Effector memory CD4-positive, alpha-beta T cell (primary cell): ENCODE measurements at regions not wholly inside any gene's neighbourhood (a gene's known extent, or its start where the extent isn't known, plus 50 kb on each side); places are given as distances from the start of the nearest gene placed in this dataset.

Experiments
- DNase-seq, 3 donors: peaks; one replicate each; pipeline ENCODE4 v3.0.0-alpha.2; 2020
- H3K27ac ChIP-seq: 2 replicates; pipeline ENCODE4 v1.7.0; 2013; ENCODE audit warnings: mild to moderate bottlenecking, low read length, moderate library complexity; ENCODE audit not compliant: insufficient read depth, poor library complexity, severe bottlenecking
- H3K27me3 ChIP-seq: replicated peaks from 2 replicates; pipeline ENCODE4 v1.7.0; 2013; ENCODE audit warnings: mild to moderate bottlenecking, low read length; ENCODE audit not compliant: insufficient read depth, control insufficient read depth, poor library complexity, severe bottlenecking
- H3K36me3 ChIP-seq: 2 replicates; pipeline ENCODE4 v1.7.0; 2013; ENCODE audit warnings: mild to moderate bottlenecking, low read length, moderate library complexity; ENCODE audit not compliant: control insufficient read depth, insufficient read depth
- H3K4me1 ChIP-seq: 2 replicates; pipeline ENCODE4 v1.7.0; 2013; ENCODE audit warnings: low read length, mild to moderate bottlenecking; ENCODE audit not compliant: control insufficient read depth, insufficient read depth, poor library complexity, severe bottlenecking
- H3K4me3 ChIP-seq: 2 replicates; pipeline ENCODE4 v1.7.0; 2013; ENCODE audit warnings: low read length, low read depth, mild to moderate bottlenecking; ENCODE audit not compliant: insufficient read depth, poor library complexity, severe bottlenecking
- H3K9me3 ChIP-seq: 2 replicates; pipeline ENCODE4 v1.7.0; 2013; ENCODE audit warnings: mild to moderate bottlenecking, low read length, moderate library complexity; ENCODE audit not compliant: control insufficient read depth

GRCh38 chr14:62626416-62626815, 418.8 kb downstream of the KCNH5 start:
- no peaks in the 10 kb centered on the region for H3K4me1 ChIP-seq
- peaks cover 5% of the 10 kb centered on the region for H3K9me3 ChIP-seq
- H3K36me3 ChIP-seq = no peaks in the 10 kb centered on the region
- no peak for DNase-seq
- no peak overlapping the region for H3K27ac ChIP-seq
- no peak overlapping the region for H3K4me3 ChIP-seq
- H3K27me3 ChIP-seq = no peaks in the 10 kb centered on the region

GRCh38 chr14:62629176-62629725, 416.0 kb downstream of the KCNH5 start:
- peaks cover 5% of the 10 kb centered on the region for H3K9me3 ChIP-seq
- H3K4me1 ChIP-seq = no peaks in the 10 kb centered on the region
- no peak overlapping the region for H3K4me3 ChIP-seq
- H3K27me3 ChIP-seq = no peaks in the 10 kb centered on the region
- no peak overlapping the region for H3K27ac ChIP-seq
- H3K36me3 ChIP-seq = no peaks in the 10 kb centered on the region
- no peak for DNase-seq

GRCh38 chr14:62631176-62631575, 414.1 kb downstream of the KCNH5 start:
- Histone ChIP-seq H3K9me3 (peaks cover 4% of the 10 kb centered on the region), H3K27ac (no peak overlapping the region), H3K4me3 (no peak overlapping the region), H3K27me3 (no peaks in the 10 kb centered on the region), H3K36me3 (no peaks in the 10 kb centered on the region), H3K4me1 (no peaks in the 10 kb centered on the region)
- DNase-seq = no peak

GRCh38 chr14:62632771-62633170, 412.5 kb downstream of the KCNH5 start:
- Histone ChIP-seq H3K4me3 (no peak overlapping the region), H3K27ac (no peak overlapping the region), H3K36me3 (no peaks in the 10 kb centered on the region), H3K9me3 (no peaks in the 10 kb centered on the region), H3K4me1 (no peaks in the 10 kb centered on the region), H3K27me3 (no peaks in the 10 kb centered on the region)
- no peak for DNase-seq

- Histone ChIP-seq H3K9me3 (no peaks in the 10 kb centered on the region), H3K27ac (no peak overlapping the region), H3K36me3 (no peaks in the 10 kb centered on the region), H3K4me1 (no peaks in the 10 kb centered on the region), H3K4me3 (no peak overlapping the region), H3K27me3 (no peaks in the 10 kb centered on the region)
- no peak for DNase-seq
Observed at GRCh38 chr14:62645649-62646048, 399.6 kb downstream of the KCNH5 start.
